Retinal pigment epithelial cell (primary cell): ENCODE measurements at regions not wholly inside any gene's neighbourhood (a gene's known extent, or its start where the extent isn't known, plus 50 kb on each side); places are given as distances from the start of the nearest gene placed in this dataset.

Source experiments
- DNase-seq: peaks from one replicate; pipeline ENCODE4 v3.0.0-alpha.2; 2010; ENCODE audit warnings: low read depth
- H3K4me3 ChIP-seq: 2 replicates; pipeline ENCODE4 v1.5.1; 2011; ENCODE audit warnings: mild to moderate bottlenecking, low read length, control low read depth, moderate library complexity
- CTCF ChIP-seq: conservative IDR thresholded peaks from 2 replicates; pipeline ENCODE4 v1.5.1; 2011; ENCODE audit warnings: low read depth, low read length, control low read depth, inconsistent platforms

- H3K4me3 ChIP-seq: no peak overlapping the region
- DNase-seq: no peak
- TF ChIP-seq CTCF: no peak
Observed at GRCh38 chr1:217373761-217374701, 256.9 kb downstream of the GPATCH2 start.

- no peak overlapping the region for H3K4me3 ChIP-seq
- no peak for DNase-seq
- no peak for TF ChIP-seq CTCF
Observed at GRCh38 chr1:217372049-217372970, 258.6 kb downstream of the GPATCH2 start.

- TF ChIP-seq CTCF: no peak
- no peak overlapping the region for H3K4me3 ChIP-seq
- DNase-seq: no peak
Observed at GRCh38 chr1:217370757-217371156, 260.1 kb downstream of the GPATCH2 start.

GRCh38 chr1:217369996-217370551, 260.8 kb downstream of the GPATCH2 start:
- DNase-seq: peak; percentile 86
- no peak for TF ChIP-seq CTCF
- H3K4me3 ChIP-seq: no peak overlapping the region

GRCh38 chr1:217369271-217369981, 261.5 kb downstream of the GPATCH2 start:
- peak overlapping the region; percentile 13 for H3K4me3 ChIP-seq
- DNase-seq: peak; percentile 75
- TF ChIP-seq CTCF: no peak

GRCh38 chr1:217364220-217364619, 266.7 kb downstream of the GPATCH2 start:
- no peak for TF ChIP-seq CTCF
- DNase-seq: no peak
- H3K4me3 ChIP-seq: no peak overlapping the region
